GM23248 (cell line): ENCODE measurements at regions not wholly inside any gene's neighbourhood (a gene's known extent, or its start where the extent isn't known, plus 50 kb on each side); places are given as distances from the start of the nearest gene placed in this dataset.
"Not testable (repeated sequence)": the region's sequence is repeated elsewhere in the genome, so short reads cannot be mapped to it uniquely, and the experiment has no call there.

Experiments used
- EZH2 ChIP-seq: fragments of 200-600 bp; sonication (generic); IDR thresholded peaks from 2 replicates; pipeline ENCODE4 v1.6.1; 2018; ENCODE audit warnings: antibody characterized with exemption, mild to moderate bottlenecking; ENCODE audit not compliant: insufficient read depth, poor library complexity, severe bottlenecking
- EZH2phosphoT487 ChIP-seq: fragments of 200-600 bp; sonication (generic); IDR thresholded peaks from 2 replicates; pipeline ENCODE4 v1.6.1; 2018; ENCODE audit warnings: antibody characterized with exemption, moderate library complexity, mild to moderate bottlenecking, low read depth; ENCODE audit not compliant: insufficient read depth

- TF ChIP-seq EZH2, EZH2phosphoT487: not testable (repeated sequence)
Measured at GRCh38 chr13:111692028-111692427, 371.6 kb downstream of the TEX29 start.
